Keratinocyte (primary cell): ENCODE measurements at regions not wholly inside any gene's neighbourhood (a gene's known extent, or its start where the extent isn't known, plus 50 kb on each side); places are given as distances from the start of the nearest gene placed in this dataset.

Experiments
- DNase-seq: peaks from one replicate; pipeline ENCODE4 v3.0.0-alpha.2; 2011; ENCODE audit warnings: low read depth, missing footprints, low spot score
- FAIRE-seq: peaks from 2 replicates; lab custom pipeline; 2011; peaks lifted over from hg19 to GRCh38; lab: Jason Lieb, UNC
- H2AFZ ChIP-seq: 2 replicates; pipeline ENCODE4 v1.6.0; 2012; ENCODE audit warnings: low read length, control low read depth, inconsistent platforms; ENCODE audit not compliant: control insufficient read depth
- H3K27ac ChIP-seq: 2 replicates; pipeline ENCODE4 v1.5.1; 2011; ENCODE audit warnings: low read length; ENCODE audit not compliant: control insufficient read depth, insufficient read depth
- H3K27me3 ChIP-seq: 3 replicates; pipeline ENCODE4 v1.6.0; 2011; ENCODE audit warnings: low read length; ENCODE audit not compliant: control insufficient read depth, insufficient read depth; ENCODE audit errors: extremely low read depth
- H3K36me3 ChIP-seq, 2 experiments: 2 replicates in 1 of 2; 3 replicates in 1 of 2; pipeline ENCODE4 v1.5.1; 2011; ENCODE audit warnings: low read length in 2 of 2, mild to moderate bottlenecking in 1 of 2; ENCODE audit not compliant: control insufficient read depth in 2 of 2, insufficient read depth in 2 of 2; ENCODE audit errors: extremely low read depth in 1 of 2
- H3K4me1 ChIP-seq: 3 replicates; pipeline ENCODE4 v1.5.1; 2011; ENCODE audit warnings: low read length; ENCODE audit not compliant: control insufficient read depth, insufficient read depth; ENCODE audit errors: extremely low read depth
- H3K4me2 ChIP-seq: 3 replicates; pipeline ENCODE4 v1.6.0; 2011; ENCODE audit warnings: low read depth, low read length; ENCODE audit not compliant: control insufficient read depth, insufficient read depth; ENCODE audit errors: extremely low read depth
- H3K4me3 ChIP-seq, 3 experiments: fragments of 200-600 bp in 1 of 3; sonication (generic) in 1 of 3; 2 replicates in 2 of 3; 3 replicates in 1 of 3; pipeline ENCODE4 v1.5.1; 2011 to 2016; ENCODE audit warnings: low read length in 3 of 3, mild to moderate bottlenecking in 3 of 3, control low read depth in 2 of 3, inconsistent platforms in 1 of 3, low read depth in 1 of 3, mixed read lengths in 1 of 3, mixed run types in 1 of 3, moderate library complexity in 1 of 3; ENCODE audit not compliant: control insufficient read depth in 2 of 3, insufficient read depth in 2 of 3; ENCODE audit errors: extremely low read depth in 1 of 3
- H3K79me2 ChIP-seq: 2 replicates; pipeline ENCODE4 v1.6.0; 2012; ENCODE audit warnings: low read length; ENCODE audit not compliant: control insufficient read depth, insufficient read depth
- H3K9ac ChIP-seq: 3 replicates; pipeline ENCODE4 v1.6.0; 2011; ENCODE audit warnings: low read length; ENCODE audit not compliant: control insufficient read depth, insufficient read depth; ENCODE audit errors: extremely low read depth
- H3K9me1 ChIP-seq: 3 replicates; pipeline ENCODE4 v1.6.0; 2011; ENCODE audit warnings: low read length; ENCODE audit not compliant: control insufficient read depth, insufficient read depth; ENCODE audit errors: extremely low read depth
- H3K9me3 ChIP-seq: 2 replicates; pipeline ENCODE4 v1.5.1; 2012; ENCODE audit warnings: low read depth, low read length; ENCODE audit not compliant: control insufficient read depth
- H4K20me1 ChIP-seq: 3 replicates; pipeline ENCODE4 v1.6.0; 2011; ENCODE audit warnings: low read length; ENCODE audit not compliant: control insufficient read depth, insufficient read depth; ENCODE audit errors: extremely low read depth
- CTCF ChIP-seq, 3 experiments: IDR thresholded peaks in 1 of 3; conservative IDR thresholded peaks in 1 of 3; optimal IDR thresholded peaks in 1 of 3; 2 replicates in 2 of 3; 3 replicates in 1 of 3; pipeline versions ENCODE3 to v1.5.1; 2011; ENCODE audit warnings: low read length in 3 of 3, mild to moderate bottlenecking in 3 of 3, moderate library complexity in 2 of 3, control low read depth in 1 of 3, inconsistent platforms in 1 of 3; ENCODE audit not compliant: insufficient read depth in 2 of 3; ENCODE audit errors: extremely low read depth in 1 of 3
- EZH2 ChIP-seq: IDR thresholded peaks from one replicate; pipeline ENCODE4 v1.6.1; 2012; ENCODE audit warnings: inconsistent platforms, mild to moderate bottlenecking, low read length, moderate library complexity
- dilution Hi-C: fragments of 300-500 bp; cut with MboI; formaldehyde crosslinking; loops from one replicate; pipeline ENCODE4 v1.7.0; 2020; ENCODE audit warnings: low sequenced_read_pairs; ENCODE audit not compliant: extremely low pct_ligation_motif_present

- Histone ChIP-seq H3K79me2 (no peaks in the 10 kb centered on the region), H2AFZ (no peak overlapping the region), H3K9me3 (no peaks in the 10 kb centered on the region), H3K36me3 (no peaks in the 10 kb centered on the region), H3K9ac (no peak overlapping the region), H3K4me1 (no peaks in the 10 kb centered on the region), H3K9me1 (no peaks in the 10 kb centered on the region), H3K27ac (no peak overlapping the region), H3K4me3 (no peak overlapping the region), H3K4me2 (no peak overlapping the region), H4K20me1 (no peaks in the 10 kb centered on the region), H3K27me3 (no peaks in the 10 kb centered on the region)
- TF ChIP-seq EZH2 (no peak), CTCF (optimal IDR thresholded peaks at IDR 0.05 in 1 of 3, IDR thresholded peaks at IDR 0.05 in 1 of 3, conservative IDR thresholded peaks at IDR 0.05 in 1 of 3; ENCODE audit: extremely low read depth in 1 of 3, insufficient read depth in 2 of 3, low read length in 3 of 3) (no peak)
- FAIRE-seq, result no peak
- no peak for DNase-seq
- dilution Hi-C loops, result no loop called here
Measured at GRCh38 chr1:86277936-86278335, 118.2 kb downstream of the ODF2L start.

- Histone ChIP-seq H3K9ac (no peak overlapping the region), H2AFZ (no peak overlapping the region), H3K79me2 (no peaks in the 10 kb centered on the region), H4K20me1 (no peaks in the 10 kb centered on the region), H3K4me2 (no peak overlapping the region), H3K27me3 (no peaks in the 10 kb centered on the region), H3K4me3 (no peak overlapping the region), H3K4me1 (no peaks in the 10 kb centered on the region), H3K27ac (no peak overlapping the region), H3K9me1 (no peaks in the 10 kb centered on the region), H3K36me3 (no peaks in the 10 kb centered on the region), H3K9me3 (no peaks in the 10 kb centered on the region)
- DNase-seq (no peak), FAIRE-seq (no peak)
- dilution Hi-C loops, result no loop called here
- TF ChIP-seq EZH2 (no peak), CTCF (optimal IDR thresholded peaks at IDR 0.05 in 1 of 3, IDR thresholded peaks at IDR 0.05 in 1 of 3, conservative IDR thresholded peaks at IDR 0.05 in 1 of 3; ENCODE audit: extremely low read depth in 1 of 3, insufficient read depth in 2 of 3, low read length in 3 of 3) (no peak)
Measured at GRCh38 chr1:86273066-86273465, 116.5 kb upstream of the COL24A1 start.
